Endothelial cell of umbilical vein (primary cell): ENCODE measurements at regions not wholly inside any gene's neighbourhood (a gene's known extent, or its start where the extent isn't known, plus 50 kb on each side); places are given as distances from the start of the nearest gene placed in this dataset.

Experiments used
- BruUV-seq: library from RNA; stranded (reverse); fragments of 400-500 nt; replicated peaks from 2 replicates; lab custom pipeline; 2021; lab: Mats Ljungman, UMichigan
- CTCF ChIA-PET: fragments of 300-600, 350-600 bp; sonication (Branson Sonifier 250); formaldehyde crosslinking; loops from one replicate; lab custom pipeline; 2021; ENCODE audit warnings: antibody characterized with exemption, inconsistent platforms; lab: Charles Lee
- POLR2A ChIA-PET: fragments of 300-600, 350-600 bp; sonication (Branson Sonifier 250); formaldehyde crosslinking; loops from one replicate; lab custom pipeline; 2021; ENCODE audit warnings: antibody characterized with exemption, inconsistent platforms; lab: Charles Lee
- DNase-seq: peaks from one replicate; pipeline ENCODE4 v3.0.0-alpha.2; 2011; ENCODE audit warnings: low read depth, low spot score
- FAIRE-seq: peaks from 2 replicates; lab custom pipeline; 2011; peaks lifted over from hg19 to GRCh38; lab: Jason Lieb, UNC
- H2AFZ ChIP-seq: 2 replicates; pipeline ENCODE4 v1.6.0; 2012; ENCODE audit warnings: low read depth, low read length, control low read depth, inconsistent platforms
- H3K27ac ChIP-seq: 2 replicates; pipeline ENCODE4 v1.5.1; 2011; ENCODE audit warnings: low read depth, mild to moderate bottlenecking, control low read depth, low read length, moderate library complexity; ENCODE audit not compliant: insufficient read depth
- H3K27me3 ChIP-seq, 2 experiments: 2 replicates each; pipeline versions ENCODE4 v1.6.0 to v1.6.1; 2011; ENCODE audit warnings: low read length in 2 of 2, mixed read lengths in 1 of 2; ENCODE audit not compliant: control insufficient read depth in 2 of 2, insufficient read depth in 2 of 2
- H3K36me3 ChIP-seq, 2 experiments: 2 replicates in 1 of 2; 3 replicates in 1 of 2; pipeline ENCODE4 v1.5.1; 2011; ENCODE audit warnings: low read length in 2 of 2, mild to moderate bottlenecking in 1 of 2, moderate library complexity in 1 of 2; ENCODE audit not compliant: control insufficient read depth in 2 of 2, insufficient read depth in 2 of 2; ENCODE audit errors: extremely low read depth in 1 of 2
- H3K4me1 ChIP-seq: 3 replicates; pipeline ENCODE4 v1.5.1; 2011; ENCODE audit warnings: mild to moderate bottlenecking, low read length; ENCODE audit not compliant: control insufficient read depth, insufficient read depth; ENCODE audit errors: extremely low read depth
- H3K4me2 ChIP-seq: 2 replicates; pipeline ENCODE4 v1.6.1; 2011; ENCODE audit warnings: low read length, control low read depth, mixed read lengths; ENCODE audit not compliant: insufficient read depth
- H3K4me3 ChIP-seq, 3 experiments: fragments of 200-600 bp in 1 of 3; sonication (generic), shearing (Covaris generic) in 1 of 3; replicated peaks in 1 of 3; 2 replicates each; pipeline ENCODE4 v1.5.1; 2011 to 2016; ENCODE audit warnings: control low read depth in 3 of 3, low read length in 3 of 3, mild to moderate bottlenecking in 2 of 3, inconsistent platforms in 1 of 3, low read depth in 1 of 3, moderate library complexity in 1 of 3; ENCODE audit not compliant: insufficient read depth in 1 of 3
- H3K79me2 ChIP-seq: 2 replicates; pipeline ENCODE4 v1.6.0; 2012; ENCODE audit warnings: low read length, inconsistent platforms; ENCODE audit not compliant: control insufficient read depth, insufficient read depth
- H3K9ac ChIP-seq: replicated peaks from 2 replicates; pipeline ENCODE3; 2011; ENCODE audit warnings: low read length, control low read depth; ENCODE audit not compliant: insufficient read depth; ENCODE audit errors: extremely low read depth
- H3K9me1 ChIP-seq: replicated peaks from 3 replicates; pipeline ENCODE4 v1.6.0; 2011; ENCODE audit warnings: mild to moderate bottlenecking, low read length; ENCODE audit not compliant: control insufficient read depth, insufficient read depth; ENCODE audit errors: extremely low read depth
- H3K9me3 ChIP-seq: replicated peaks from 2 replicates; pipeline ENCODE4 v1.5.1; 2012; ENCODE audit warnings: low read length, inconsistent platforms; ENCODE audit not compliant: control insufficient read depth, insufficient read depth
- H4K20me1 ChIP-seq: replicated peaks from 2 replicates; pipeline ENCODE3; 2011; ENCODE audit warnings: mild to moderate bottlenecking, low read length; ENCODE audit not compliant: control insufficient read depth, insufficient read depth; ENCODE audit errors: extremely low read depth
- CTCF ChIP-seq, 2 donors: IDR thresholded peaks; 1 replicate in 1 of 2; 2 replicates in 1 of 2; pipeline ENCODE4 v1.5.1; 2011; ENCODE audit warnings: low read length in 2 of 2, mild to moderate bottlenecking in 2 of 2, moderate library complexity in 2 of 2, control low read depth in 1 of 2, inconsistent platforms in 1 of 2, low read depth in 1 of 2; ENCODE audit not compliant: insufficient read depth in 1 of 2; ENCODE audit errors: extremely low read depth in 1 of 2
- EZH2 ChIP-seq: IDR thresholded peaks from 2 replicates; pipeline ENCODE4 v1.6.1; 2012; ENCODE audit warnings: borderline replicate concordance, low read depth, mild to moderate bottlenecking, moderate library complexity, low read length, inconsistent platforms; ENCODE audit not compliant: severe bottlenecking
- FOS ChIP-seq: IDR thresholded peaks from 2 replicates; pipeline ENCODE4 v1.6.1; 2011; ENCODE audit warnings: mild to moderate bottlenecking, low read length, moderate library complexity, borderline replicate concordance; ENCODE audit not compliant: insufficient read depth
- GATA2 ChIP-seq: IDR thresholded peaks from 2 replicates; pipeline ENCODE4 v1.7.0; 2011; ENCODE audit warnings: low read depth, mild to moderate bottlenecking, moderate library complexity, mixed read lengths, low read length; ENCODE audit not compliant: insufficient read length, insufficient read depth
- JUN ChIP-seq: IDR thresholded peaks from 2 replicates; pipeline ENCODE4 v1.6.1; 2011; ENCODE audit warnings: borderline replicate concordance, low read depth; ENCODE audit not compliant: insufficient read length, insufficient read depth
- MAX ChIP-seq: IDR thresholded peaks from 2 replicates; pipeline ENCODE4 v1.6.1; 2011; ENCODE audit not compliant: insufficient read depth, insufficient read length
- MYC ChIP-seq: IDR thresholded peaks from one replicate; pipeline ENCODE4 v1.6.1; 2011; ENCODE audit warnings: mild to moderate bottlenecking, low read depth, low read length
- POLR2A ChIP-seq: IDR thresholded peaks from 2 replicates; pipeline ENCODE4 v1.6.1; 2012; ENCODE audit warnings: low read depth, mild to moderate bottlenecking, control low read depth, low read length
- POLR2AphosphoS5 ChIP-seq: IDR thresholded peaks from 2 replicates; pipeline ENCODE4 v1.6.1; 2012; ENCODE audit warnings: low read depth, mild to moderate bottlenecking, control low read depth, low read length, moderate library complexity; ENCODE audit not compliant: insufficient read depth
- dilution Hi-C: fragments of 300-500 bp; cut with MboI; formaldehyde crosslinking; loops from one replicate; pipeline ENCODE4 v1.15.0; 2019; ENCODE audit warnings: low sequenced_read_pairs; ENCODE audit not compliant: extremely low pct_ligation_motif_present
- intact Hi-C: fragments of 100-400 bp; cut with micrococcal nuclease; formaldehyde crosslinking; loops from one replicate; pipeline ENCODE4 v1.10.0; 2022

GRCh38 chr6:128767705-128768104 is 115.2 kb upstream of the LAMA2 start:
- dilution Hi-C loops: no loop called here
- no peak overlapping the region for H2AFZ ChIP-seq

More at GRCh38 chr6:128767705-128768104, 115.2 kb upstream of the LAMA2 start:
- ChIA-PET CTCF (no interaction called here), POLR2A (no interaction called here)
- no TSS peak for BruUV-seq
- Histone ChIP-seq H3K79me2 (no peaks in the 10 kb centered on the region), H3K9me3 (no peaks in the 10 kb centered on the region), H3K4me2 (no peak overlapping the region), H3K9ac (no peak overlapping the region), H3K4me3 (no peak overlapping the region), H3K9me1 (no peaks in the 10 kb centered on the region), H3K4me1 (no peaks in the 10 kb centered on the region), H3K36me3 (no peaks in the 10 kb centered on the region), H3K27me3 (no peaks in the 10 kb centered on the region), H3K27ac (no peak overlapping the region), H4K20me1 (no peaks in the 10 kb centered on the region)
- DNase-seq: no peak
- TF ChIP-seq EZH2 (no peak), POLR2AphosphoS5 (no peak), POLR2A (no peak), CTCF (IDR thresholded peaks at IDR 0.05; ENCODE audit: extremely low read depth in 1 of 2, insufficient read depth in 1 of 2, low read depth in 1 of 2, low read length in 2 of 2) (no peak), MYC (no peak), GATA2 (no peak), JUN (no peak), MAX (no peak), FOS (no peak)
- FAIRE-seq: no peak
- intact Hi-C loops: no loop called here
